OCI-LY1 (cell line): ENCODE measurements at regions not wholly inside any gene's neighbourhood (a gene's known extent, or its start where the extent isn't known, plus 50 kb on each side); places are given as distances from the start of the nearest gene placed in this dataset.

Experiments
- H2AFZ ChIP-seq: fragments of 200-600 bp; sonication (generic), shearing (Covaris generic); 2 replicates; pipeline ENCODE4 v1.6.0; 2014; ENCODE audit warnings: antibody characterized with exemption, mild to moderate bottlenecking, low read length
- H3F3A ChIP-seq: fragments of 200-600 bp; sonication (generic), shearing (Covaris generic); 2 replicates; pipeline ENCODE4 v1.6.0; 2014; ENCODE audit warnings: mild to moderate bottlenecking, antibody characterized with exemption, low read length, moderate library complexity; ENCODE audit not compliant: insufficient read depth
- H3K27ac ChIP-seq: fragments of 200-600 bp; sonication (generic); 2 replicates; pipeline ENCODE4 v1.5.1; 2014; ENCODE audit warnings: low read length, mixed run types, mild to moderate bottlenecking, low read depth; ENCODE audit not compliant: poor library complexity, severe bottlenecking
- H3K27me3 ChIP-seq: fragments of 200-600 bp; sonication (generic); 2 replicates; pipeline ENCODE4 v1.6.0; 2014; ENCODE audit warnings: antibody characterized with exemption, mild to moderate bottlenecking, low read length, moderate library complexity; ENCODE audit not compliant: insufficient read depth
- H3K36me3 ChIP-seq: fragments of 200-600 bp; sonication (generic); 2 replicates; pipeline ENCODE4 v1.6.1; 2014; ENCODE audit warnings: mild to moderate bottlenecking, antibody characterized with exemption, low read length, moderate library complexity, mixed read lengths; ENCODE audit not compliant: insufficient read depth
- H3K4me1 ChIP-seq: fragments of 200-600 bp; sonication (generic); 2 replicates; pipeline ENCODE4 v1.5.1; 2014; ENCODE audit warnings: mild to moderate bottlenecking, low read length, moderate library complexity; ENCODE audit not compliant: insufficient read depth, severe bottlenecking
- H3K4me2 ChIP-seq: fragments of 200-600 bp; sonication (generic), shearing (Covaris generic); 2 replicates; pipeline ENCODE4 v1.6.1; 2014; ENCODE audit warnings: low read length
- H3K4me3 ChIP-seq: fragments of 200-600 bp; sonication (generic); 2 replicates; pipeline ENCODE4 v1.5.1; 2014; ENCODE audit warnings: low read length, low read depth, mild to moderate bottlenecking, mixed read lengths; ENCODE audit not compliant: poor library complexity, severe bottlenecking
- H3K79me2 ChIP-seq: fragments of 200-600 bp; shearing (Covaris generic); 2 replicates; pipeline ENCODE4 v1.6.1; 2016; ENCODE audit warnings: mixed run types, low read length, mixed read lengths; ENCODE audit not compliant: insufficient read depth
- H3K9ac ChIP-seq: fragments of 200-600 bp; sonication (generic), shearing (Covaris generic); 2 replicates; pipeline ENCODE4 v1.6.1; 2014; ENCODE audit warnings: mild to moderate bottlenecking, low read length, mixed read lengths
- H3K9me2 ChIP-seq: fragments of 200-600 bp; sonication (generic), shearing (Covaris generic); 2 replicates; pipeline ENCODE4 v1.6.1; 2014; ENCODE audit warnings: low read depth, mild to moderate bottlenecking, low read length, mixed read lengths
- H3K9me3 ChIP-seq: fragments of 200-600 bp; shearing (Covaris generic); 2 replicates; pipeline ENCODE4 v1.6.1; 2014; ENCODE audit warnings: low read length, mixed read lengths
- H4K20me1 ChIP-seq: fragments of 200-600 bp; sonication (generic), shearing (Covaris generic); 2 replicates; pipeline ENCODE4 v1.6.0; 2016; ENCODE audit warnings: mild to moderate bottlenecking, low read length; ENCODE audit not compliant: insufficient read depth
- EZH2 ChIP-seq: fragments of 200-600 bp; sonication (generic), shearing (Covaris generic); IDR thresholded peaks from 2 replicates; pipeline ENCODE4 v1.8.0; 2017; ENCODE audit warnings: borderline replicate concordance, mixed run types, mild to moderate bottlenecking, antibody characterized with exemption, low read length, moderate library complexity, mixed read lengths
- TF ChIP-seq, protein P1 (sequence below): fragments of 200-600 bp; sonication (generic), shearing (Covaris generic); IDR thresholded peaks from 2 replicates; pipeline ENCODE4 v1.5.1; 2017; ENCODE audit warnings: mild to moderate bottlenecking, antibody characterized with exemption, low read length, moderate library complexity, mixed read lengths

DNA sequence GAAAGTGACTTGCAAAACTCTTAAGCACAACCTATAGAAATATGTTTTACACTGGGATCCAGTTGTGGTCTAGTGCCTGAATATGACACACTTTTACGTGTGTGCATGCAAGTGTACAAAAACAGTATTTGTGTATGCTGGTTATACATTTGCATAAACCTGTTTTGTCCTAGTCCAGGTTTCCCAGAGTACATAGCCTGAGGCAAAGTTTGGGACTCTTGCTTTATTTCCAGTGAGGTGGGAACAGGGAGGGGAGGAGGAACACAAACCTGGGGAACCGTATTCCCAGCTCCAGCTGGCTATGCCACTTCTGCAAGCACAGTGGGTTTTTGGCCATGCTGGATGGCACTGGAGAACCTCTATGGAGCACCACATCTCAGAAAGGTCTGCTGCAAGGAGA lies 481.1 kb upstream of the HS6ST1 start:
- no peaks in the 10 kb centered on the region for H3K9me3 ChIP-seq
- no peaks in the 10 kb centered on the region for H4K20me1 ChIP-seq
- no peaks in the 10 kb centered on the region for H3K36me3 ChIP-seq
- no peaks in the 10 kb centered on the region for H3F3A ChIP-seq
- H3K9me2 ChIP-seq = no peaks in the 10 kb centered on the region
- H2AFZ ChIP-seq = no peak overlapping the region
- H3K4me2 ChIP-seq = no peak overlapping the region
- H3K4me1 ChIP-seq = no peaks in the 10 kb centered on the region
- no peaks in the 10 kb centered on the region for H3K79me2 ChIP-seq
- TF ChIP-seq, protein P1, sequence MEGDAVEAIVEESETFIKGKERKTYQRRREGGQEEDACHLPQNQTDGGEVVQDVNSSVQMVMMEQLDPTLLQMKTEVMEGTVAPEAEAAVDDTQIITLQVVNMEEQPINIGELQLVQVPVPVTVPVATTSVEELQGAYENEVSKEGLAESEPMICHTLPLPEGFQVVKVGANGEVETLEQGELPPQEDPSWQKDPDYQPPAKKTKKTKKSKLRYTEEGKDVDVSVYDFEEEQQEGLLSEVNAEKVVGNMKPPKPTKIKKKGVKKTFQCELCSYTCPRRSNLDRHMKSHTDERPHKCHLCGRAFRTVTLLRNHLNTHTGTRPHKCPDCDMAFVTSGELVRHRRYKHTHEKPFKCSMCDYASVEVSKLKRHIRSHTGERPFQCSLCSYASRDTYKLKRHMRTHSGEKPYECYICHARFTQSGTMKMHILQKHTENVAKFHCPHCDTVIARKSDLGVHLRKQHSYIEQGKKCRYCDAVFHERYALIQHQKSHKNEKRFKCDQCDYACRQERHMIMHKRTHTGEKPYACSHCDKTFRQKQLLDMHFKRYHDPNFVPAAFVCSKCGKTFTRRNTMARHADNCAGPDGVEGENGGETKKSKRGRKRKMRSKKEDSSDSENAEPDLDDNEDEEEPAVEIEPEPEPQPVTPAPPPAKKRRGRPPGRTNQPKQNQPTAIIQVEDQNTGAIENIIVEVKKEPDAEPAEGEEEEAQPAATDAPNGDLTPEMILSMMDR = no peak
- TF ChIP-seq EZH2 = no peak
- H3K27me3 ChIP-seq = no peaks in the 10 kb centered on the region
- H3K4me3 ChIP-seq = no peak overlapping the region
- no peak overlapping the region for H3K27ac ChIP-seq
- no peak overlapping the region for H3K9ac ChIP-seq

DNA sequence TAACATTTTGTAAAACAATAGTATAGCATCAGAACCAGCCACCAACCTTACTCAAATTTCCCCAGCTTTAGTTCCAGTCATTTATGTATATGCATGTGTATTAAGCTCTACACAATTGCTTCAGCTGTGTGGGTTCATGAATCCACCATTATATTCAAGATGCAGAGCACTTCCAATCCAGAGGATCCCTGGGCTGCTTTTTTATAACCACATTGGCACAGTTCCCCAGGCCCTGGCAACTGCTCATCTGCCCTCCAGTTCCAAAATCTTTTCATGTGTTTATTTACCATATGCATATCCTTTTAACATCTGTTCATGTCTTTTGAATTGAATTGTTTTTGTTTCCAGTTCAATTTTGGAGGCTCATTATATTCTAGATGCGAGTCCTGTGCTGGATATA lies 482.9 kb upstream of the HS6ST1 start:
- Histone ChIP-seq H3F3A (no peaks in the 10 kb centered on the region), H3K9me2 (no peaks in the 10 kb centered on the region), H3K4me3 (no peak overlapping the region), H2AFZ (no peak overlapping the region), H3K4me2 (no peak overlapping the region), H3K79me2 (no peaks in the 10 kb centered on the region), H3K27me3 (no peaks in the 10 kb centered on the region), H3K27ac (no peak overlapping the region), H3K9ac (no peak overlapping the region), H3K9me3 (no peaks in the 10 kb centered on the region), H4K20me1 (no peaks in the 10 kb centered on the region), H3K36me3 (no peaks in the 10 kb centered on the region), H3K4me1 (no peaks in the 10 kb centered on the region)
- no peak for TF ChIP-seq EZH2
- TF ChIP-seq, protein P1 = no peak

DNA sequence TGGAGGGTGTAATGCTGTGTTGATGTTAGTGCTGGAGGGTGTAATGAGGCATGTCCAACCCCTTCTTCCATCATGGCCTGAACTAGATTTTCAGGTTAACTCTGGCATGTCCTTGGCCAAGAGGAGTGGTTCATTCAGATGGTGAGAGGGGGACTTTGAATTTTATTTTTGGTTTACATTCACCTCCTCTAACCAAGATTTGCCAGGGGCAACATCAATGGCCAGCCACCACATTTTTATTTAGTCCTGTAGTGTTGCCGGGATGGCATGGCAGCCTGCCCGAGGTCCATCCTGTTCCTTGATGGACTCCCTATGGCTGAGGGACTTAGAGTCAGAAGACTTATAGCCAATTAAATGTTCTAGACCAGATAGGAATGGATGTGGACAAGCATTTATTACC lies 484.6 kb upstream of the HS6ST1 start:
- Histone ChIP-seq H3K27me3 (no peaks in the 10 kb centered on the region), H3K9me3 (no peaks in the 10 kb centered on the region), H2AFZ (no peak overlapping the region), H3K79me2 (no peaks in the 10 kb centered on the region), H3K27ac (no peak overlapping the region), H3K4me1 (no peaks in the 10 kb centered on the region), H4K20me1 (no peaks in the 10 kb centered on the region), H3K9ac (no peak overlapping the region), H3K4me3 (no peak overlapping the region), H3K36me3 (no peaks in the 10 kb centered on the region), H3K4me2 (no peak overlapping the region), H3K9me2 (no peaks in the 10 kb centered on the region), H3F3A (no peaks in the 10 kb centered on the region)
- TF ChIP-seq, protein P1 = no peak
- TF ChIP-seq EZH2 = no peak
